ENCODE measurements at regions not wholly inside any gene's neighbourhood (a gene's known extent, or its start where the extent isn't known, plus 50 kb on each side); places are given as distances from the start of the nearest gene placed in this dataset.

- Histone ChIP-seq H3K27ac (ENCODE audit: low read length) (no peak overlapping the region), H3K4me1 (ENCODE audit: control insufficient read depth, insufficient read depth, low read length) (peaks cover 2% of the 10 kb centered on the region), H3K4me3 (ENCODE audit: low read length in 2 of 2) (no peak overlapping the region), H3K9me3 (ENCODE audit: control insufficient read depth in 2 of 2, low read length in 2 of 2) (no peaks in the 10 kb centered on the region), H3K9ac (ENCODE audit: low read length in 2 of 2) (no peak overlapping the region), H3K27me3 (ENCODE audit: control insufficient read depth in 1 of 2, insufficient read depth in 2 of 2, low read length in 2 of 2) (peaks cover 0 to 2% of the 10 kb centered on the region in 2 donors), H3K36me3 (ENCODE audit: control insufficient read depth in 2 of 2, insufficient read depth in 2 of 2, low read length in 2 of 2) (no peaks in the 10 kb centered on the region)
Observed at GRCh38 chr13:26977541-26977940, 194.1 kb downstream of the USP12 start.

GRCh38 chr13:26976313-26976712, 195.3 kb downstream of the USP12 start:
- Histone ChIP-seq H3K27ac (ENCODE audit: low read length) (no peak overlapping the region), H3K9me3 (ENCODE audit: control insufficient read depth in 2 of 2, low read length in 2 of 2) (no peaks in the 10 kb centered on the region), H3K9ac (ENCODE audit: low read length in 2 of 2) (no peak overlapping the region), H3K4me1 (ENCODE audit: control insufficient read depth, insufficient read depth, low read length) (no peaks in the 10 kb centered on the region), H3K36me3 (ENCODE audit: control insufficient read depth in 2 of 2, insufficient read depth in 2 of 2, low read length in 2 of 2) (no peaks in the 10 kb centered on the region), H3K27me3 (ENCODE audit: control insufficient read depth in 1 of 2, insufficient read depth in 2 of 2, low read length in 2 of 2) (peaks cover 0 to 2% of the 10 kb centered on the region in 2 donors), H3K4me3 (ENCODE audit: low read length in 2 of 2) (no peak overlapping the region)

- no peak overlapping the region for H3K4me3 ChIP-seq (ENCODE audit: low read length in 2 of 2)
- H3K4me1 ChIP-seq (ENCODE audit: control insufficient read depth, insufficient read depth, low read length) = no peaks in the 10 kb centered on the region
- H3K9me3 ChIP-seq (ENCODE audit: control insufficient read depth in 2 of 2, low read length in 2 of 2) = no peaks in the 10 kb centered on the region
- no peak overlapping the region for H3K9ac ChIP-seq (ENCODE audit: low read length in 2 of 2)
- no peak overlapping the region for H3K27ac ChIP-seq (ENCODE audit: low read length)
- H3K27me3 ChIP-seq (ENCODE audit: control insufficient read depth in 1 of 2, insufficient read depth in 2 of 2, low read length in 2 of 2) = peaks cover 0 to 2% of the 10 kb centered on the region in 2 donors
- no peaks in the 10 kb centered on the region for H3K36me3 ChIP-seq (ENCODE audit: control insufficient read depth in 2 of 2, insufficient read depth in 2 of 2, low read length in 2 of 2)
Observed at GRCh38 chr13:26973946-26974345, 197.7 kb downstream of the USP12 start.

GRCh38 chr13:26973295-26973694, 198.3 kb downstream of the USP12 start:
- Histone ChIP-seq H3K36me3 (ENCODE audit: control insufficient read depth in 2 of 2, insufficient read depth in 2 of 2, low read length in 2 of 2) (no peaks in the 10 kb centered on the region), H3K27ac (ENCODE audit: low read length) (no peak overlapping the region), H3K9me3 (ENCODE audit: control insufficient read depth in 2 of 2, low read length in 2 of 2) (no peaks in the 10 kb centered on the region), H3K9ac (ENCODE audit: low read length in 2 of 2) (no peak overlapping the region), H3K4me1 (ENCODE audit: control insufficient read depth, insufficient read depth, low read length) (no peaks in the 10 kb centered on the region), H3K4me3 (ENCODE audit: low read length in 2 of 2) (no peak overlapping the region), H3K27me3 (ENCODE audit: control insufficient read depth in 1 of 2, insufficient read depth in 2 of 2, low read length in 2 of 2) (peaks cover 0 to 2% of the 10 kb centered on the region in 2 donors)

GRCh38 chr13:26971990-26972887, 199.4 kb downstream of the USP12 start:
- H3K4me3 ChIP-seq (ENCODE audit: low read length in 2 of 2) = no peak overlapping the region
- H3K4me1 ChIP-seq (ENCODE audit: control insufficient read depth, insufficient read depth, low read length) = peaks cover 8% of the 10 kb centered on the region
- H3K36me3 ChIP-seq (ENCODE audit: control insufficient read depth in 2 of 2, insufficient read depth in 2 of 2, low read length in 2 of 2) = no peaks in the 10 kb centered on the region
- H3K27ac ChIP-seq (ENCODE audit: low read length) = no peak overlapping the region
- H3K27me3 ChIP-seq (ENCODE audit: control insufficient read depth in 1 of 2, insufficient read depth in 2 of 2, low read length in 2 of 2) = peaks cover 0 to 2% of the 10 kb centered on the region in 2 donors
- no peak overlapping the region for H3K9ac ChIP-seq (ENCODE audit: low read length in 2 of 2)
- no peaks in the 10 kb centered on the region for H3K9me3 ChIP-seq (ENCODE audit: control insufficient read depth in 2 of 2, low read length in 2 of 2)

- Histone ChIP-seq H3K27me3 (ENCODE audit: control insufficient read depth in 1 of 2, insufficient read depth in 2 of 2, low read length in 2 of 2) (no peaks in the 10 kb centered on the region), H3K36me3 (ENCODE audit: control insufficient read depth in 2 of 2, insufficient read depth in 2 of 2, low read length in 2 of 2) (no peaks in the 10 kb centered on the region), H3K9me3 (ENCODE audit: control insufficient read depth in 2 of 2, low read length in 2 of 2) (no peaks in the 10 kb centered on the region), H3K27ac (ENCODE audit: low read length) (no peak overlapping the region), H3K4me1 (ENCODE audit: control insufficient read depth, insufficient read depth, low read length) (peaks cover 25% of the 10 kb centered on the region), H3K4me3 (ENCODE audit: low read length in 2 of 2) (no peak overlapping the region), H3K9ac (ENCODE audit: low read length in 2 of 2) (no peak overlapping the region)
Observed at GRCh38 chr13:26968431-26969341, 202.9 kb downstream of the USP12 start.

GRCh38 chr13:26967119-26968038, 204.2 kb downstream of the USP12 start:
- Histone ChIP-seq H3K27me3 (ENCODE audit: control insufficient read depth in 1 of 2, insufficient read depth in 2 of 2, low read length in 2 of 2) (no peaks in the 10 kb centered on the region), H3K27ac (ENCODE audit: low read length) (peak overlapping the region; percentile 31), H3K9me3 (ENCODE audit: control insufficient read depth in 2 of 2, low read length in 2 of 2) (no peaks in the 10 kb centered on the region), H3K9ac (ENCODE audit: low read length in 2 of 2) (peak overlapping the region in 1 of 2 donors; percentile 21), H3K4me3 (ENCODE audit: low read length in 2 of 2) (no peak overlapping the region), H3K4me1 (ENCODE audit: control insufficient read depth, insufficient read depth, low read length) (peaks cover 25% of the 10 kb centered on the region), H3K36me3 (ENCODE audit: control insufficient read depth in 2 of 2, insufficient read depth in 2 of 2, low read length in 2 of 2) (no peaks in the 10 kb centered on the region)

- Histone ChIP-seq H3K9me3 (ENCODE audit: control insufficient read depth in 2 of 2, low read length in 2 of 2) (no peaks in the 10 kb centered on the region), H3K4me1 (ENCODE audit: control insufficient read depth, insufficient read depth, low read length) (peaks cover 25% of the 10 kb centered on the region), H3K36me3 (ENCODE audit: control insufficient read depth in 2 of 2, insufficient read depth in 2 of 2, low read length in 2 of 2) (no peaks in the 10 kb centered on the region), H3K27me3 (ENCODE audit: control insufficient read depth in 1 of 2, insufficient read depth in 2 of 2, low read length in 2 of 2) (no peaks in the 10 kb centered on the region), H3K27ac (ENCODE audit: low read length) (peak overlapping the region; percentile 31), H3K9ac (ENCODE audit: low read length in 2 of 2) (peak overlapping the region in 1 of 2 donors; percentile 21), H3K4me3 (ENCODE audit: low read length in 2 of 2) (peak overlapping the region; percentile 8 to 40)
Observed at GRCh38 chr13:26966701-26967080, 204.9 kb downstream of the USP12 start.

GRCh38 chr13:26965952-26966700, 205.5 kb downstream of the USP12 start:
- no peaks in the 10 kb centered on the region for H3K36me3 ChIP-seq (ENCODE audit: control insufficient read depth in 2 of 2, insufficient read depth in 2 of 2, low read length in 2 of 2)
- H3K9me3 ChIP-seq (ENCODE audit: control insufficient read depth in 2 of 2, low read length in 2 of 2) = no peaks in the 10 kb centered on the region
- peak overlapping the region; percentile 15 to 40 for H3K4me3 ChIP-seq (ENCODE audit: low read length in 2 of 2)
- H3K9ac ChIP-seq (ENCODE audit: low read length in 2 of 2) = peak overlapping the region in 1 of 2 donors; percentile 14
- peaks cover 25% of the 10 kb centered on the region for H3K4me1 ChIP-seq (ENCODE audit: control insufficient read depth, insufficient read depth, low read length)
- H3K27me3 ChIP-seq (ENCODE audit: control insufficient read depth in 1 of 2, insufficient read depth in 2 of 2, low read length in 2 of 2) = no peaks in the 10 kb centered on the region
- H3K27ac ChIP-seq (ENCODE audit: low read length) = peak overlapping the region; percentile 31

Measured in stomach smooth muscle (tissue), 2 donors.